HG02678 (cell line): ENCODE measurements at regions not wholly inside any gene's neighbourhood (a gene's known extent, or its start where the extent isn't known, plus 50 kb on each side); places are given as distances from the start of the nearest gene placed in this dataset.
A peak's percentile ranks its signal among the peaks of the same experiment; 100 is the strongest.
"Not testable (repeated sequence)": the region's sequence is repeated elsewhere in the genome, so short reads cannot be mapped to it uniquely, and the experiment has no call there.

Experiments used
- ATAC-seq: cut with Tn5 transposase; IDR thresholded peaks from one replicate; pipeline ENCODE4 v1.9.1; 2021; ENCODE audit warnings: mild to moderate bottlenecking, moderate library complexity; ENCODE audit not compliant: unreplicated experiment

- not testable (repeated sequence) for ATAC-seq
These were observed 50.8 kb upstream of the GRIN2B start for GRCh38 chr12:14032191-14032590.

DNA sequence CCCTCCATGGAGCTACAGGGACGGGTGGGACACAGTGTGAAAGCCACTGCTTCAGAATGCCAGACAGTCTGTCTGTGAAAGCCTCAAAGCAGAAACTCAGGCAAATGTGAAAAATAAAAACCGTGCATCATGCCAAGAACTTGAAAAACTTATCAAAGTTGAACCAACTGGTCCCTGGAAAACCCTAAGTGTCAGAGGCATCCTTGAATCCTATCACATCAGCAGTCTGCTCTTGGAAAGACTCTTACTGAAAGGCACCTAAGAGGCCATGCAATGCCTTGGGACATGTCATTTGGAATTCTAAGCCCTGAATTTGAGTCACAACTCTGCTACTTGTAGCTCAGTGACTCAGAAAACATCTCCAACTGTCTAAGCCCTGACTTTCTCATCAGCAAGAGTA, 62.4 kb upstream of the GRIN2B start:
- ATAC-seq = no peak

DNA sequence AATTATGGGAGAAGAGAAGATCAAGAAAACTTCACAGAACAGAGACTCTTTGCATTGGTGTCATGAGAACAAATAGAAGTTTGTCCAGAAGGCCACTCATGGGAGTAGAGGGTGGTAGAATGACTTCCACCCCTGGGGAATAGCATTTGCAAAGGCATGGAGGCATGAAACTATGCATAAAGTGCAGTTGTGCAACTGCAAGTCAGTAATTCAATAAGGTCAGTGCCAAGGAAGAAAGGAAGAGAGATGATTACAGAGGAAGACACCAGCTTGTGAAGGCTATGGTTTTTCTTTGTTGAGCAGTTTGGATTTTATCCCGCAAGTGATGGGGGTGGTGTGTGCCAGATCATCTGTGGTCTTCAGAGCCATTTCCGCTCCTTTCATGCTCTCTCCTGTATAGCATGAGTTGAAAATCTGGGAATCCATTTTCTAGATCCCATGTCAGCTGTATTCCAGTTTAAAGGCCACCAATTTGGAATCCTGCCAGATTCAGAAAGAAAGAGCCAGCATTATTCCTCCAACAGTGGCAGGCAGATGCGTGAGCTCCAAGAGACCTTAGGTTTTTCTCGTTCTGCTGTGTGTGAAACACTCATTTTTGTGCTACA, 67.6 kb upstream of the GRIN2B start:
- ATAC-seq = no peak

- ATAC-seq = no peak
These were observed 76.5 kb upstream of the GRIN2B start for GRCh38 chr12:14057895-14058294.

GRCh38 chr12:14058717-14059116, 77.3 kb upstream of the GRIN2B start:
- no peak for ATAC-seq

DNA sequence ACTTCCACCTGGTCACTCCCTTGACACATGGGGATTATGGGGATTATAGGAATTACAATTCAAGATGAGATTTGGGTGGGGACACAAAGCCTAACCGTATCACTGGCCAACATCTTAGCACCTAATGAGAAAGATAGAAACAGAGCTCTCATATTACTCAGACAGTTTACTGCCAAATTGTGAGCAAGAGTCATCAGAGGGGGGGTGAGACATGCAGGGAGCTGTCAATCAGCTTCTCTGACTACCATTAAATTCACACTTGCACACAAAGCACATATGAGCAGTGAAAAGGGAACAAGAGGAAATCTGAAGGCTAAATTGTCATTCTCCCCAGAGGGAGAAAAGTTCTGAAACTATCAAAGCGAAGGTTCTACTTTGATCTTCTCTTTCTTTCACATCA, 78.1 kb upstream of the GRIN2B start:
- ATAC-seq = no peak

DNA sequence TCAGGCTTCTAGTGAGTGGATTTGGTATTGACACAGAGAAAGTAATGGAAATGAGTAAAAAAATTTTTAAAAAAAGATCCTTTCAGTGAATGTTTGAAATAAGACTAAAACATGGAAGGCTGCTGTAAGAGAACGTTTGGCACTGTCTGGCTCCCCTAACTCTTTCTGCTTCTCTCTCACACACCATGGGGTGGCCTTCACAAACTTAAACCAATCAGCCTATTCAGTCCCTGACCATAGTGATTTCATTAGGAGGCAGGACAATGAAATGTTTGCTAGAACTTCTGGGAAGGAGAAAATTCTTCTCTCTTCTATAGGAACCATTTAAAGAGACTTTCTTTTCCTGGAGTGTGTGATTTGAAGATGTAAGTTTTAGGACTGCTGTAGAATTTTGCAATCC, 84.2 kb upstream of the GRIN2B start:
- ATAC-seq = no peak

DNA sequence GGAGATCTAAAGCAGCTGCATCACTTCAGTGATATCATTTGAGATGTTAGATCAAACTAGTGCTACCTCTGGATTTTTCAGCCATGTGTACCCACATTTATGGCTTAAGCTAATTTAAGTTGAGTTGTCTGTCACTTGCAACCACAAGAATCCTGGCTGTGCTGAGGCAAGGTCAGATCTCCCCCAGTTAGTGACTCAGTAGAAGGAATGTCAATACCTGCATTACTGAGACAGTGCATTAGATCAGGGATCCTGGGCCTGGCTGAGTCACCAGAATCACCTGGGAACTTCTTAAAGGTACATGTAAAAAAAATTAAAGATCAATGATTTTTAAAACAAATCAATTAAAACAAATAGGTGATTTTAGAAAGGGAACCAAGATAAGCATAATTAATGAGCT, 84.6 kb upstream of the GRIN2B start:
- no peak for ATAC-seq

DNA sequence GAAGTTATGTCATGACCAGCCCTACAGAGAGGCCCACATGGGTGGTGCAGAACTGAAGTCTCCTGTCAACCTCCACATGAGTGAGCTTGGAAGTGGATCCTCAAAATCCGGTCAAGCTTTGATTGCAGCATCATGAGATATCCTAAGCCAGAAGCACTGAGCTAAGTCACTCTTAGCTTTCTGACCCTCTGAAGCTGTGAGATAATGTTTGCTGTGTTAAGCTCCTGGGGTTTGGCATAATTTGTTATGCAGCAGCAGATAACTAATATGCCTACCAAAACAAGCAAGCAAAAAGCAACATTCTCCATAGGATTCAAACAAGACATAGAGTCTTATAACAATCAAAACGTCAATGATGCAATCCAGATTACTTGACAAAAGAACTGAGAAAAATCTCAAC, 87.6 kb upstream of the GRIN2B start:
- no peak for ATAC-seq

DNA sequence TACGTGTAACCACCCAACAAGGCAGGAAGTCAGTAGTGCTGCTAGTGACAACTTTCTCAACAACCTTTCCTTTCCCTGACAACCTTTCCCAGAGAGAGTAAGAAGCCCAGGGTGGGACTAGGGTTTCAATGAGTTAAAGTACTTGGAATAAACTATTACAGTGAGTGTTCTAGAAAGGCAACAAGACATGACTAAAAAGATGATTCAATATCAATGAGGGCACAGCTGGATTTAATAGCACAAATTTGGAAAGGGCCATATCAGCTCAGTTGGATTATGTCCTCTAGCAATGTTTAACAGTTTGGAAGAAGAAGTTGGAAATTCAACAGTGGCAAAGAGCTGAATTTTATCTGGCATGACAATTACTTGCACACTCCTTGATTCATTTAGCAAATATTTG, 90.4 kb upstream of the GRIN2B start:
- no peak for ATAC-seq

- ATAC-seq = no peak
These were observed 91.6 kb upstream of the GRIN2B start for GRCh38 chr12:14072987-14073386.

- ATAC-seq = no peak
These were observed 94.5 kb upstream of the GRIN2B start for GRCh38 chr12:14075797-14076393.

- ATAC-seq = no peak
These were observed 95.1 kb upstream of the GRIN2B start for GRCh38 chr12:14076538-14076937.

DNA sequence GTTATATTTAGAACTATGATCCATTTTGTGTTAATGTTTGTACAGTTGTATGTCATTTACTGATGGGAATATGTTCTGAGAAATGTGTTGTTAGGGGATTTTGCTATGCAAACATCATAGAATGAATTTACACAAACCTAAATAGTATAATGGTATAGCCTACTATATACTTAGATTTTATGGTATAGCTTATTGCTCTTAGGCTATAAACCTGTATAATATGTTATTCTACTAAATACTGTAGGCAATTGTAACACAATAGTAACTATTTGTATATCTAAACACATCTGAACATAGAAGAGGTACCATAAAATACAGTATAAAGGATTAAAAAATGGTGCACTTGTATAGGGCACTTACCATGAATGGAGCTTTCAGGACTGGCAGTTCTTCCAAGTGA, 105.4 kb upstream of the GRIN2B start:
- no peak for ATAC-seq

- no peak for ATAC-seq
These were observed 118.6 kb upstream of the GRIN2B start for GRCh38 chr12:14099994-14100393.

DNA sequence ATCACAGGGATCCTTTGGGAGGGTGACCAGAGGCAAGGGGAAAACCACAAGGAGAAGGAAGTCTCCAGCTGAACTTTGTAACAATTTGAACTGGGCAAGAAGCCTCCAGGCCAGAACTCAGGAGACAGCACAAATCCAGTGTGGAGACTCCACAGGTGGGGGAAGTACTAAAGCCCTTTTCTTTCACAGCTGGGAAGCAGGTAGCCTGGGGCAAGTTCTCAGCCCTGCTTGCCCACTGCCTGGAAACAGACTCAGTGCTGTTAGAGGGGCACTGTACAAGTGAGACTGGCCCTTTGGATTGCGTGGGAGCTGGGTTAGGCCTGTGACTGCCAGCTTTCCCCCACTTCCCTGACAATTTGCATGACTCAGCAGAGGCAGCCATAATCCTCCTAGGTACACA, 120.2 kb upstream of the GRIN2B start:
- ATAC-seq = not testable (repeated sequence)

GRCh38 chr12:14111230-14111865, 129.9 kb upstream of the GRIN2B start:
- ATAC-seq = peak; percentile 97

DNA sequence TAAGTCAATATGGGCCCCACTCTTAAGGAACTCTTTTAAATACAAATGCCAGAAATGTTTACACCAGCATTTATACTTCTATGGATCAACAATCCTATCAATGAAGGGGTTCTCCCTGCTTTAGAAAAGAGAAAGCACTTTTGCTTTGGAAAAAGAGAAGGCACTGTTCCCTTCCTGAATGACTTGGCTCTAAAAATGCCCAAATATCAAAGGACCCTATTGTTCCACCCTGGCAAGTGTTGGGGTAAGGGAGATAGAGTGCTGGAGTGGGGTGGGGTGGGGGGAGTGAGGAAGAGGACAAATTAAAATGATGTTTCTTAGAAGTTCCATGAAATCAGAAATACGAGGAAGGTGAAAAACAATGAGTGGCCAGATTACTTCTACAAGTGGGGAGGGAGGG, 131.6 kb upstream of the GRIN2B start:
- ATAC-seq = no peak

GRCh38 chr12:14126692-14127091, 145.3 kb upstream of the GRIN2B start:
- ATAC-seq = no peak

DNA sequence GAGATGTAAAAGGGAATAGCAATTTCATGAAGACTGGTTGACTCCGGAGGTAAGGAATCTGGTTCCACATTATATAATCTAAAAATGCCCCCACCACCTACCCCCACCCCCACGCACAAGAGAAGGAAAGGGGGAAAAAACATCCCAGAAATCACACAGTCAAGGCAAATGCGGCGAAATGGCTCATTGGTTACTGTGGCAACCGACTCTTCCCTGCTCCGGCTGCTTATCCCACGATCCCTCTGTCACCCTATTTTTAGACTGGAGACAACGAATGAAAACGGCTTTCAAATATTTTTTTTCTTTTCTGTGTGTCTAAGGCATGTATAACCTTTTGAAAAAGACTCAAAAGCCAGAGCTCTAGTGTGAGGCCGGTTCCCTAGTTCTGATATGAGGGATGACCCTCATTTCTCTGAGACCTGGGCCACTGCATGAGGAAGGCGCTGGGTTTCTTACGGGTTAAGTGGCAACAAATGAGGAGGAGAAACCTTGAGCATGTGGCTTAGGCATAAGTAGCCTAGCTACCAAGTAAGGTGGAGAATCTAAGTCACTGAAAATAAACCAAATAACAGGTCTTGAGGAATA, 148.3 kb upstream of the GRIN2B start:
- ATAC-seq = no peak

DNA sequence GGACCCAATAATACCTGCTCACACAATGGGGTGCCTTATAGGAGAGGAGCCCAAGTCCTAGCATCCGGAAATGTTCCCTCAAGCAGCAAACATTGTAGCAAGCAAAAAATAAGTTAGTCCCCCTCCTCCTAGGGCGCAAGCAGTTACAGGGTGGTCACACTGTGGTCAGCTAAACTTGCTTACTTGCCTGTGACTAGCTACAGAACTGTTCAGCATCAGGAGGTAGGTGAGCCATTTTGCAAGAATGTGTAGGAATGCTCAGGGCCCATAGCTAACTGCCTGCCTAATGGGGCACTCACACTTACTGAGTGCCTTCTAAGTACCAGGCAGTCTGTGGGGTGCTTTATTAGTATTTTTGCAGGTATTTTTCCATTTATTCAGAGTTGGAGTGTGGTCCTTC, 154.6 kb upstream of the GRIN2B start:
- ATAC-seq = no peak

DNA sequence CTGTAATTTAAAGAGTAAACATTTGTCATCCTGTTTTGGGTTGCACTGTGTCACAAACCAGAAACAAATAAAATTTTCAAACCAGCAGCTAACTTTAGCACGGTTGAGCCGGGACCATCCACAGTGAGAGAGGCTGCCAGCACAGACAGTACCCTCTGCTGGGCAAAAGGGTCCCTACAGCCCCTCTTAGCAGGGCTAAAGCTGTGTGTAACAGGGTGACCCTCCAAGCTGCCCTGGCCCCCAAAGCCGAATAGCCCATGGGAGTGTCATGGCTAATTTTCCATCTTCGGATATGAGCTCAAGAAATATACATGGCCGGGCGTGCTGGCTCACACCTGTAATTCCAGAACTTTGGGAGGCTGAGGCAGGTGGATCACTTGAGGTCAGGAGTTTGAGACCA, 157.1 kb upstream of the GRIN2B start:
- no peak for ATAC-seq
